ENCODE measurements at regions not wholly inside any gene's neighbourhood (a gene's known extent, or its start where the extent isn't known, plus 50 kb on each side); places are given as distances from the start of the nearest gene placed in this dataset.

- H3K4me3 ChIP-seq (replicated peaks in 1 of 3; ENCODE audit: insufficient read depth in 1 of 3, low read depth in 2 of 3, low read length in 3 of 3), result no peak overlapping the region
- intact Hi-C loops (cut with micrococcal nuclease; ENCODE audit: unreplicated experiment) (no loop called here), in situ Hi-C loops (cut with HindIII; ENCODE audit: extremely low pct_ligation_motif_present, low pct_unique_long_range_greater_than_20kb) (no loop called here)
- no peak overlapping the region for H3K27ac ChIP-seq (ENCODE audit: extremely low read length, insufficient read depth, low read length)
- BruUV-seq (replicated peaks), result no TSS peak
- ChIA-PET POLR2A (no interaction called here), CTCF (ENCODE audit: low intra/inter-chr PET ratio, low total read pairs) (no interaction called here)
- H3K36me3 ChIP-seq (replicated peaks in 1 of 2; ENCODE audit: control insufficient read depth in 1 of 2, insufficient read depth in 2 of 2, low read length in 2 of 2), result no peaks in the 10 kb centered on the region
- H3K9ac ChIP-seq (ENCODE audit: insufficient read depth, low read depth, low read length), result no peak overlapping the region
- no peak overlapping the region for H3K4me2 ChIP-seq (ENCODE audit: low read depth, low read length)
- peaks cover 67% of the 10 kb centered on the region for H3K4me1 ChIP-seq (ENCODE audit: insufficient read depth, low read length)
- H4K20me1 ChIP-seq (ENCODE audit: insufficient read depth, low read length), result no peaks in the 10 kb centered on the region
- FAIRE-seq (no peak), DNase-seq (ENCODE audit: low spot score) (no peak), ATAC-seq (no peak)
- H2AFZ ChIP-seq (ENCODE audit: low read length), result no peak overlapping the region
- WGBS (ENCODE audit: low lambda C conversion rate), result 81% methylated on average over 7 of the region's 7 CpGs
- H3K27me3 ChIP-seq (ENCODE audit: control insufficient read depth in 1 of 2, insufficient read depth in 2 of 2, low read length in 2 of 2), result peaks cover 0 to 4% of the 10 kb centered on the region in 2 experiments; a peak in 2 of 5 replicates
- H3K9me3 ChIP-seq (ENCODE audit: low read length), result no peaks in the 10 kb centered on the region
- no peak for TF ChIP-seq ZNF576 (CRISPR knock-in tag; IDR thresholded peaks at IDR 0.05)
- TF ChIP-seq ZNF746 (CRISPR knock-in tag; IDR thresholded peaks at IDR 0.05), result no peak
- no peak for TF ChIP-seq KMT2A (CRISPR knock-in tag; IDR thresholded peaks at IDR 0.05)
- no peaks in the 10 kb centered on the region for H3K79me2 ChIP-seq (ENCODE audit: insufficient read depth, low read length)
These were observed 69.4 kb upstream of the ACSL1 start for GRCh38 chr4:184895012-184895695.

- WGBS (ENCODE audit: low lambda C conversion rate), result 1% methylated on average over 17 of the region's 19 CpGs
- Histone ChIP-seq H3K36me3 (replicated peaks in 1 of 2; ENCODE audit: control insufficient read depth in 1 of 2, insufficient read depth in 2 of 2, low read length in 2 of 2) (no peaks in the 10 kb centered on the region), H3K9me3 (ENCODE audit: low read length) (no peaks in the 10 kb centered on the region), H3K4me1 (ENCODE audit: insufficient read depth, low read length) (peaks cover 53% of the 10 kb centered on the region), H3K27me3 (ENCODE audit: control insufficient read depth in 1 of 2, insufficient read depth in 2 of 2, low read length in 2 of 2) (peaks cover 0 to 4% of the 10 kb centered on the region in 2 experiments; a peak in 2 of 5 replicates), H3K9ac (ENCODE audit: insufficient read depth, low read depth, low read length) (no peak overlapping the region), H3K4me3 (replicated peaks in 1 of 3; ENCODE audit: insufficient read depth in 1 of 3, low read depth in 2 of 3, low read length in 3 of 3) (peak overlapping the region; percentile 18 to 55 (median 46); a peak in 4 of 6 replicates), H3K79me2 (ENCODE audit: insufficient read depth, low read length) (no peaks in the 10 kb centered on the region), H4K20me1 (ENCODE audit: insufficient read depth, low read length) (no peaks in the 10 kb centered on the region), H3K4me2 (ENCODE audit: low read depth, low read length) (peak overlapping the region; percentile 79), H3K27ac (ENCODE audit: extremely low read length, insufficient read depth, low read length) (peak overlapping the region; percentile 40), H2AFZ (ENCODE audit: low read length) (no peak overlapping the region)
- BruUV-seq (replicated peaks), result TSS peak; percentile 97
- CTCF ChIA-PET (ENCODE audit: low intra/inter-chr PET ratio, low total read pairs), result no interaction called here
- POLR2A ChIA-PET, result interaction anchor here (1.0 to 1.5 kb wide), 9 partner anchors 10 to 248 kb away, joined by 3 to 8 read pairs (median 4); partner anchors contain the start of genes CASP3, CENPU and PRIMPOL
- FAIRE-seq (peak; percentile 88), DNase-seq (ENCODE audit: low spot score) (peak; percentile 46), ATAC-seq (peak; percentile 62)
- intact Hi-C loops (cut with micrococcal nuclease; ENCODE audit: unreplicated experiment) (no loop called here), in situ Hi-C loops (cut with HindIII; ENCODE audit: extremely low pct_ligation_motif_present, low pct_unique_long_range_greater_than_20kb) (no loop called here)
- TF ChIP-seq MEF2D (CRISPR knock-in tag; IDR thresholded peaks at IDR 0.05) (no peak), NR2F2 (IDR thresholded peaks at IDR 0.05; ENCODE audit: borderline replicate concordance, low read depth) (no peak; the same call in 1 of the 2 replicates), ZNF468 (CRISPR knock-in tag; IDR thresholded peaks at IDR 0.05) (no peak), ZSCAN5A (CRISPR knock-in tag; IDR thresholded peaks at IDR 0.05; ENCODE audit: borderline replicate concordance) (no peak), TOPORS (CRISPR knock-in tag; IDR thresholded peaks at IDR 0.05) (no peak), ZNF589 (CRISPR knock-in tag; conservative IDR thresholded peaks at IDR 0.05) (no peak), MXD4 (CRISPR knock-in tag; IDR thresholded peaks at IDR 0.05) (no peak), TRAFD1 (CRISPR knock-in tag; IDR thresholded peaks at IDR 0.05; ENCODE audit: borderline replicate concordance) (no peak)
These were observed 71.3 kb upstream of the ACSL1 start for GRCh38 chr4:184896868-184897715.

Measured in HepG2 (cell line).